ENCODE measurements at regions not wholly inside any gene's neighbourhood (a gene's known extent, or its start where the extent isn't known, plus 50 kb on each side); places are given as distances from the start of the nearest gene placed in this dataset.
"Not testable (repeated sequence)": the region's sequence is repeated elsewhere in the genome, so short reads cannot be mapped to it uniquely, and the experiment has no call there.

DNA sequence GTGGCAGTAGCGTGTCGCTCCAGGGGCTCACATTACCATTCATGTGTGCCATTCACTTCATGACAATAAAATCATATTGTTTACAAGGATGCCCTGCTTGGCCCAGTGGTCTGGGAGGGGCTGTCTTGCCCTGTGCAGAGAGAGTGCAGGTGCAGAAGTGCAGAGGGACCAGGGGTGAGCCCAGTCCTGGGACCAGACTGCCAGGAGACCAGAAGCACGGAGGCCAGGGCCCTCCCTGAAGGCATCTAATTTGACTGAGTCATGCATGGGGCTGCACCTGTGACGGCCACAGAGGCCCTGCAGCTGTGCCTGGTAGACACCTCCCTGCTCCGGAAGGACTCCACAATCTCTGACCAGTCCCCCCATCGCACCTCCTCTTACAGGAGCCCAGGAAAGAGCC lies 164.4 kb upstream of the FOXD4L5 start:
- Mint-ChIP-seq H3K27ac (no peak overlapping the region), H3K36me3 (ENCODE audit: low read depth) (peaks cover 3% of the 10 kb centered on the region), H3K4me3 (no peak overlapping the region), H3K4me1 (no peaks in the 10 kb centered on the region), H3K27me3 (ENCODE audit: low read depth) (no peaks in the 10 kb centered on the region), H3K9me3 (peaks cover 42% of the 10 kb centered on the region)
- TF ChIP-seq, protein P1, sequence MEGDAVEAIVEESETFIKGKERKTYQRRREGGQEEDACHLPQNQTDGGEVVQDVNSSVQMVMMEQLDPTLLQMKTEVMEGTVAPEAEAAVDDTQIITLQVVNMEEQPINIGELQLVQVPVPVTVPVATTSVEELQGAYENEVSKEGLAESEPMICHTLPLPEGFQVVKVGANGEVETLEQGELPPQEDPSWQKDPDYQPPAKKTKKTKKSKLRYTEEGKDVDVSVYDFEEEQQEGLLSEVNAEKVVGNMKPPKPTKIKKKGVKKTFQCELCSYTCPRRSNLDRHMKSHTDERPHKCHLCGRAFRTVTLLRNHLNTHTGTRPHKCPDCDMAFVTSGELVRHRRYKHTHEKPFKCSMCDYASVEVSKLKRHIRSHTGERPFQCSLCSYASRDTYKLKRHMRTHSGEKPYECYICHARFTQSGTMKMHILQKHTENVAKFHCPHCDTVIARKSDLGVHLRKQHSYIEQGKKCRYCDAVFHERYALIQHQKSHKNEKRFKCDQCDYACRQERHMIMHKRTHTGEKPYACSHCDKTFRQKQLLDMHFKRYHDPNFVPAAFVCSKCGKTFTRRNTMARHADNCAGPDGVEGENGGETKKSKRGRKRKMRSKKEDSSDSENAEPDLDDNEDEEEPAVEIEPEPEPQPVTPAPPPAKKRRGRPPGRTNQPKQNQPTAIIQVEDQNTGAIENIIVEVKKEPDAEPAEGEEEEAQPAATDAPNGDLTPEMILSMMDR (IDR thresholded peaks at IDR 0.05; ENCODE audit: unreplicated experiment in 3 of 3), result no peak

DNA sequence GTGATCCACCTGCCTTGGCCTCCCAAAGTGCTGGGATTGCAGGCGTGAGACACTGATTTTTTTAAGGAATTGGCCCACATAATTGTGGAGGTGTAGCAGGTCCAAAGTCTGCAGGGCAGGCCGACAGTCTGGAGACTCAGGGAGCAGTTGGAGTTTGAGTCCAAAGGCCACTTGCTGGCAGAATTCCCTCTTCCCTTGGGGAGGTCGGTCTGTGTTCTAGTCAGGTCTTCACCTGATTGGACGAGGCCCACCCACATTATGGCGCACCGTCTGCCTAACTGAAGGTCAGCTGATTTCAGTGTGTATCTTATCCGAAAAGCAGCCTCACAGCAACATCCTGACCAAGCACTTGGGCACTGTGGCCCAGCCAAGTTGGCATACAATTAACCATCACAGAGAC lies 162.1 kb upstream of the FOXD4L5 start:
- H3K4me1 Mint-ChIP-seq; H3K27ac Mint-ChIP-seq; H3K4me3 Mint-ChIP-seq; H3K36me3 Mint-ChIP-seq (ENCODE audit: low read depth); H3K27me3 Mint-ChIP-seq (ENCODE audit: low read depth): not testable (repeated sequence)
- peaks cover 38% of the 10 kb centered on the region for H3K9me3 Mint-ChIP-seq

DNA sequence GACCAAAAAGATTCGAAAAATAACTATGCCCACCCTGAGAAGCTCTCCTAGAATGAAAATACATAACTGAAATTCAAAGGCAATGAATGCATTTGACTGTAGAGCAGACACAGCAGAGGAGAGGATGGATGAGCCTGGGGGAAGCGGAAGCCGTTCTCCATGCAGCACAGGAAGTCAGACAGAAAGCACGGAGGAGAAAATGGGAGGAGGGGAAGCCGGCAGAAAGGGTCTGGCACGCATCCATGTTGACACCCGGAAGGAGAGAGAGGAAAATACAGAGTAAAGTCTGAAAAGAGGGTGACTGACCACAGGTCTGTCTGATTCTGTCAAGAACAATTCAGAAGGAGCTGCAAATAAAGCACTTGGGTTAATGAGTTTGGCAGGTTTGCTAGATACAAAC lies 161.0 kb upstream of the FOXD4L5 start:
- H3K9me3 Mint-ChIP-seq, result peaks cover 35% of the 10 kb centered on the region
- H3K27ac Mint-ChIP-seq; H3K4me1 Mint-ChIP-seq; H3K4me3 Mint-ChIP-seq; H3K27me3 Mint-ChIP-seq (ENCODE audit: low read depth); H3K36me3 Mint-ChIP-seq (ENCODE audit: low read depth): not testable (repeated sequence)

DNA sequence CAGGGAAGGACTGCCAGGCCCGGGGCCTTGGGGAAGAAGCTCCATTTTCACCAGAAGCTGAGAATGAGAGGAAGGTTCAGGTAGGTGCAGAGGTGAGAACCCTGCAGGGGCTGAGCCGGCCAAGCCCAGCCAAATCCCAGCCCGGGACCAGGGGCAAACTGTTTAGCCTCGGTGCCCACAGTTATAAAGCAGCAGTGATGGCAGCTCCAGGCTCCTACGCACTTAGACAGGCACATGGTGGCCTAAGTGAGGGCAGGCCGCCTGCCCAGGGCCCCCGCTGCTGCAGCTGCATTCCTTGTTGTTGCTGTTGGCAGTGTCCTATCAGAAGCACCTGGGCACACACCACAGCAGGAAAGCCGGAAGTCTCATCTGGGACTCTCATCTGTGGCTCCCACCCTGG lies 159.9 kb upstream of the FOXD4L5 start:
- Mint-ChIP-seq H3K9me3 (peaks cover 36% of the 10 kb centered on the region), H3K4me3 (no peak overlapping the region), H3K27me3 (ENCODE audit: low read depth) (no peaks in the 10 kb centered on the region), H3K36me3 (ENCODE audit: low read depth) (peaks cover 3% of the 10 kb centered on the region), H3K27ac (no peak overlapping the region), H3K4me1 (no peaks in the 10 kb centered on the region)
- TF ChIP-seq, protein P1 (IDR thresholded peaks at IDR 0.05; ENCODE audit: unreplicated experiment in 3 of 3), result no peak

- not testable (repeated sequence) for H3K27ac Mint-ChIP-seq
Measured at GRCh38 chr9:65442116-65442515, 157.1 kb upstream of the FOXD4L5 start.

DNA sequence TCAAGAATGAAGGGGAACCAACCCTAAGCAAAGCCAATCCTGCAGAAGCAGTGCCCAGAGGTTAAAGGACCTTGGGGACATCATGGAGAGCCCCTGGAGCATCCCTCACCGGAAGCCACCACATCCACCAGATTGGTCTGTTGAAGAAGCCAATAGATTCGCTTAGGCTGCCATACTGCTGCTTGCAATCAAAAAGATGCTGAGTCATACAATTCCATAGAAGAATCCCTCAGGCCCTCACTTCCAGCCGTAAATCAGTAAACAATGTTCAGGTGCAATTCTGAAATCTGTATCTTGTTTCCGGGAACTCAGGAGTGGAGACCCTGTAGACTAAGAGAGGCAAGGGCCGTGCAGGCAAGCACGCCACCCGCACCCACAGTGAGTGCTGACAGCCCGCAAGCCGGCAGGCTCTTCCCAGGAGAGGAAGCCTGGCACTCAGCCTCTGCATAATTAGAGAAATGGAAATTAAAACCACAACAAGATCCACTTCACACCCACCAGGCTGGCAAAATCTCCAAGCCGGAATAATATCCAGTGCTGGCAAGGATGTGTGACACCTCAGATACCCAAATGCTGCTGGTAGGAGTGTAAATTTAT lies 156.4 kb upstream of the FOXD4L5 start:
- H3K4me1 Mint-ChIP-seq; H3K27me3 Mint-ChIP-seq (ENCODE audit: low read depth); H3K27ac Mint-ChIP-seq; H3K36me3 Mint-ChIP-seq (ENCODE audit: low read depth); H3K4me3 Mint-ChIP-seq: not testable (repeated sequence)
- peaks cover 39% of the 10 kb centered on the region for H3K9me3 Mint-ChIP-seq

More at GRCh38 chr9:65442116-65442515, 157.1 kb upstream of the FOXD4L5 start:
- not testable (repeated sequence) for H3K4me3 Mint-ChIP-seq; H3K27me3 Mint-ChIP-seq (ENCODE audit: low read depth); H3K36me3 Mint-ChIP-seq (ENCODE audit: low read depth); H3K4me1 Mint-ChIP-seq
- peaks cover 33% of the 10 kb centered on the region for H3K9me3 Mint-ChIP-seq

GRCh38 chr9:65437724-65438123 lies 152.7 kb upstream of the FOXD4L5 start:
- Mint-ChIP-seq H3K27ac (no peak overlapping the region), H3K36me3 (ENCODE audit: low read depth) (peaks cover 10% of the 10 kb centered on the region), H3K4me1 (no peaks in the 10 kb centered on the region), H3K9me3 (peaks cover 52% of the 10 kb centered on the region), H3K4me3 (no peak overlapping the region), H3K27me3 (ENCODE audit: low read depth) (no peaks in the 10 kb centered on the region)
- TF ChIP-seq, protein P1 (IDR thresholded peaks at IDR 0.05; ENCODE audit: unreplicated experiment in 3 of 3), result no peak

DNA sequence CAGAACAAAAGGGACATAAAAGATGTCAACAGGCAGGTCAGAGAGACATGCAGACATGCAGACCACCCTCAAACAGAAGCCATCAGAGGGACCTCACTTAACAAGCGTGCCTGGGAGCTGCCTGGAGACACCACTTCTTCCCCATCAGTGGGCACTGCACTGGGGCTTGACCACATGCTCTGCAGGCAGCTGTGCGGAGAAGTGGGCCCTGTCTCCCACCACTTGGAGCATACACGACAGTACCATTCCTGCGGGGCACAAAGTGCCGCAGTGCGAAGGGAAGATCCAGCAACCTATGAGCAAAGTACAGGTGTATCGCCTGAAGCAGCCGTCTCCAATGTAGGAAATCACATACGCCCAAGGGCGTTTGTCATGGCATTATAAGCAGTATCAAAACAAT lies 150.5 kb upstream of the FOXD4L5 start:
- Mint-ChIP-seq H3K36me3 (ENCODE audit: low read depth) (peaks cover 18% of the 10 kb centered on the region), H3K4me3 (no peak overlapping the region), H3K27ac (no peak overlapping the region), H3K9me3 (peaks cover 58% of the 10 kb centered on the region), H3K27me3 (ENCODE audit: low read depth) (peaks cover 4% of the 10 kb centered on the region), H3K4me1 (no peaks in the 10 kb centered on the region)
- TF ChIP-seq, protein P1 (IDR thresholded peaks at IDR 0.05; ENCODE audit: unreplicated experiment in 3 of 3), result no peak
